HG02588 (cell line): ENCODE measurements at regions not wholly inside any gene's neighbourhood (a gene's known extent, or its start where the extent isn't known, plus 50 kb on each side); places are given as distances from the start of the nearest gene placed in this dataset.
A peak's percentile ranks its signal among the peaks of the same experiment; 100 is the strongest.
"Not testable (repeated sequence)": the region's sequence is repeated elsewhere in the genome, so short reads cannot be mapped to it uniquely, and the experiment has no call there.

Source experiments
- ATAC-seq: cut with Tn5 transposase; IDR thresholded peaks from one replicate; pipeline ENCODE4 v1.9.1; 2021; ENCODE audit warnings: mild to moderate bottlenecking, moderate library complexity; ENCODE audit not compliant: unreplicated experiment

DNA sequence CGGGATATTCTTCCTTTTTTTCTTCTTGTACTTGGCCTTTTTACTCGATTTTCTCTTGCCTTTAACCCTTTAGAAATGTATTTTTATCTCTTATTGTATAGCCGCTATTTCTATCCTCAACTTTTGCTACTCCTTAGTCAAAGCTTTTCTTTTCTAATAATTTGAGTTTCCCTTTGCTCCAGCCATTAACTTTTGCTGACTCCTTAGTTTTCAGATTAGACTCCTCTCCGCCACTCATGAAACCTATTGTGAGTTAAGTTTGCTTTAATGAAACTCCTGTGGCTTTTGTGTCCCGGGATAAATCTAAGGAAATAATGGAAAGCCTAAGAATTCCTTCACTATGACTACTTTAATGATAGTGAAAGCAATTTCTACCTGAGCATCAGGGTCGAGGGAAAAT lies 590.3 kb upstream of the CITED2 start:
- no peak for ATAC-seq

DNA sequence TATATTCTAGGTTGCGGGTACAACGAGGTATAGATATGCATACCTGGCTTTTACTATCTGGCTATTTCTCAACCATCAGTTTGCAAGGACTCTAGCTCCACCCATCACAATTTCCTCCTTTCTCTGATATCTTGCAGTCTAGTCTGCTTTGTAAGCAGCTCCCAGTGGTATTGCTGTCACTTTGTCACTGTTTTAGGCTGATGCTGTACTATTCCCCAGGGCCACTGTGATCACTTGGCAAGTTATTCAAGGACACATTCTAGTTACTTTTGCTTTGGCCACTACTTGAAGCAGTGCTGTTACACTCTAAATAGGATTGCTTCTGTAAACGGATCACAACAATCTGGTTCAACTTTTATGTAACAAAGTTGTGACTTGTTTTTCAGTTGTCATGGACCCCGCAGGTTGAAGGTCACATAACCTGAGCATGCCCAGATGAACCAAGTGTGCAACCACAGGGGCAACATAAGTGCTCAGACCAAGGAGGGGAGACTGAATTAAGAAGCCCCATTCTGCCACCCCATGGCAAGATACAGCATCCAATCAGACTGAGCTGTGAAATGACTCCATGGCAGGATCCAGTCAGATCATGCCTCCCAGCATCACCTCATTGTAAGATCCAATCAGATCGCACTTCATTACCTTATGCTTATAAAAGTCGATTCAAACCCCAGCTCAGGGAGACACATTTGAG lies 588.4 kb upstream of the CITED2 start:
- ATAC-seq, result no peak

DNA sequence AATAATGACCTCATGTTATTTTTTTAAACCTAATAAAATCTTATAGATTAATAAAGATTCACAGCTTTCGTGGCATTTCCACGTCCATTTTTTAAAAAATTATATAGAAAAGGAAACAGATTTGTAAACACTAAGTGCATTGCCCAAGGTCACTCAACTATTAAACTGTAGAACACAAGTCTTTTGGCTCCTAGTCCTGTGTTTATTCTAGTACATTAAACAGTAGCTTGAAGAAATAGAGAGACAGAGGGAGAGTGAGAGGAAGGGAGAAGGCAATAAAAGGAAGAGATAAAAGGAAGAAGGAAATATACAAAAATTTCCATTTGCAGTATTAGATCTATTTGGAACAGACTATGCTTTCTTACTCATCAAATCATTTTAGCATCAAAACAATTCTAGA lies 586.7 kb upstream of the CITED2 start:
- no peak for ATAC-seq

DNA sequence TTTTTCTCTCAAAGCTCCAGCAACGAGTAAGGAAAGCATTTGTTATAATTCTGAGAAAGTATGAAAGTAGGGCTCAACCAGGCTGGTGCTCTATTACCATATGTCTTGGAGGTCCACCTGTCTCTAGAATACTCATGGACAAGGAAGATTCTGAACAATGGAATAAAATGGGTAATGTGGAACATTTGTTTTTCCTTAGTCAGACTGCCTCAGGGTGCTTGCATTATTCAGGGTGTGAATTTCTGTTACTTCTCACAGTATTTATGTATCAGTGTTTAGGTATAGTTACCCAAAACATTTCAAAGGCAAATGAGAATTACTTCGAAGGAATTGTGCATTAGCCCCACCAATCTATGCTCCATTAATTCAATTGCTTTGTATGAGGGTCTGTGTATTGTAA lies 586.2 kb upstream of the CITED2 start:
- ATAC-seq, result no peak

DNA sequence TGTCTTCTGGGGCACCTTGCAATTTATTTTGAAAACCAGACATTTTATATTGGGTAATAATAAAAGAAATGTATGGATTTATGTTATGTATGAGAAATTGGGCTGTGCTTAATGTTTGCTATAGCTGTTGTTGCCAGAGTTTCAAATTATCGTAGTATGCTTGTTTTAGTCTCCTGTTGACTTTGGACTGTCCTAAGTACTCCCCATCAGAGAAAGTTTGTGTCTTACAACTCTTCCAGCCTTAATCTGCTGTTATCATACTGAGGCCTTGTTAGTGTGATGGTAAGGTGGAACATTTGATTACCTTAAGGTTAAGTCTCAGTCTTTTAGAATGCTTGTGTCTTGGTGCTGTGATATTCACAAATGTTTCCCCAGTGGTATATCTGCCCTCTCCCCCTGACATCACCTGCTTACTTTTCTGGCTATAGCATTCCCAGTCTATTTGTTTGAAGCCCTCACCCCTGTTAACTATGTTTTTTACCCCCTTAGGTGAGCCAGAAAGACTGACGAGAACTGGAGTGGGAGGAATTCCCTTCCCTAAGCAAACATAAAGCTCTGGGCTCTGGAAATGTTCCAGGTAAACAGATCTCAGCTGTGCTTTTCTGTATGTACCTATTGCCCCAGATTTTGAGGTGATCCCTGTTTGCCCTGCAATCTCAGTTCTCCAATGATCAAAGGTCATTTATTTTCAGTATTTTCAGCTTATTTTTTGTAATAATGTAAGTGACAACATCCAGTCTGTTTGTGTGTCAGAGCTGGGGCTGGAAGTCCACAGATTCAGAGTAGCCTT lies 581.1 kb upstream of the CITED2 start:
- ATAC-seq, result no peak

DNA sequence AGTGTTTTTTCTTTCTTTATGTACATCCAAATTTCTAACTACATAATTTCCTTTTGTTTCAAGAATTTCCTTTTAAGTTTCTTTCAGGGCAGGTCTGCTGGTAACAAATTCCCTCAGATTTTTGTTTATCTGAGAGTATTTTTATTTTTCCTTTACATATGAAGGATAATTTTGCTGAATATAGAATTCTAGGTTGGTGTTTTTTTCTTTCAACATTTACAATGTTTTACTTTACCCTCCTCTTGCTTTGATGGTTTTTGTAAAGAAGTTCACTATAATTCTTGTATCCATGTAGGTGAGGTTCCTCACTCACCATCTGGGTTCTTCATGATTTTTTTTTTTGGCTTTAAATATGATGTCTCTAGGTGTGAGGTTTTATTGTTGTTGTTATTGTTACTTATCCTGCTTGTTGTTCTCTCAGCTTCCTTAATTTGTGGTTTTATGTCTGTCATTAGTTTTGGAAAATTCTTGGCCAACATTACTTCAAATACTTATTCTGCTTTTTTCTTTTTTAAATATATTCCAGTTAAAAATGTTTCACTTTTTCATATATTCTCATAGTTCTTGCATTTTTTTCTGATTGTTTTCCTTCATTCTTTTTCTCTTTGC lies 580.1 kb upstream of the CITED2 start:
- no peak for ATAC-seq

DNA sequence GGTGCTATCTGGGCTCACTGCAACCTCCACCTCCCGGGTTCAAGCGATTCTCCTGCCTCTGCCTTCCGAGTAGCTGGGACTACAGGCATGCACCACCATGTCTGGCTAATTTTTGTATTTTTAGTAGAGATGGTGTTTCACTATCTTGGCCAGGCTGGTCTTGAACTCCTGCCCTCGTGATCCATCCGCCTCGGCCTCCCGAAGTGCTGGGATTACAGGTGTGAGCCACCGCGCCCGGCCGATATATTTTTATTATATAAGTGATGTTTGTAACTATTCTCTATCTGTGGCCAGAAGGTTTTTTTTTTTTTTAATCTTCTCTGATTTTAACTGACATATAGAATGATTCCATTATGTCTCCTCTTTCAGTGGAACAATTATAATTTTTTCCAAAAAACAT lies 579.3 kb upstream of the CITED2 start:
- not testable (repeated sequence) for ATAC-seq

DNA sequence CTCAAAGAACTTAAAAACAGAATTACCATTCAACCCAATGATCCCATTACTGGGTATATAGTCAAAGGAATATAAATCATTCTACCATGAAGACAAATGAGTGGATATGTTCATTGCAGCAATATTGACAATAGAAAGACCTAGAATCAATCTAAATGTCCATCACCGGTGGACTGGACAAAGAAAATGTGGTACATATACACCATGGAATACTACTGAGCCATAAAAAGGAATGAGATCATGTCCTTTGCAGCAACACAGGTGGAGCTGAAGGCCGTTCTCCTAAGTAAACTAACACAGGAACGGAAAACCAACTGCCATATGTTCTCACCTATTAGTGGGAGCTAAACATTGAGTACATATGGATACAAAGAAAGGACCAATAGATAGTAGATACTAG lies 576.7 kb upstream of the CITED2 start:
- ATAC-seq, result no peak

DNA sequence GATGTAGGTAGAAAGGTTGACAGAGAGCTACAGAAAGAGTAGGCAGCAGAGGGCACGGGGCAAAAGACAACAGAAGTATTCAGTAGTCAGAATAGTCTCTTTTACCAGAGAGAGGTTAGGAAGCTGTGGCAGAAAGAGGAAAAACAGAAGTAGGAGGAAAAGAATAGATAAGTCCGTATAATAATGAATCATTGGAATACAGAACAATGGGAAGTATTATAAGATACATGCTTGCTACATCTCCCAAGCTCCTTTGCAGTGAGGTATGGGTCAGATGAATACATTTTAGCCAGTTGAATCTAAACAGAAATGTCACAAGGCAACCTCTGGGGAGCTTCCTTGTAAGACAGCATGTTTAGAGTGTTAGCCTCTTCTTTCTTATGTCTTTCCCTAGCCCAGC lies 570.5 kb upstream of the CITED2 start:
- ATAC-seq, result no peak

DNA sequence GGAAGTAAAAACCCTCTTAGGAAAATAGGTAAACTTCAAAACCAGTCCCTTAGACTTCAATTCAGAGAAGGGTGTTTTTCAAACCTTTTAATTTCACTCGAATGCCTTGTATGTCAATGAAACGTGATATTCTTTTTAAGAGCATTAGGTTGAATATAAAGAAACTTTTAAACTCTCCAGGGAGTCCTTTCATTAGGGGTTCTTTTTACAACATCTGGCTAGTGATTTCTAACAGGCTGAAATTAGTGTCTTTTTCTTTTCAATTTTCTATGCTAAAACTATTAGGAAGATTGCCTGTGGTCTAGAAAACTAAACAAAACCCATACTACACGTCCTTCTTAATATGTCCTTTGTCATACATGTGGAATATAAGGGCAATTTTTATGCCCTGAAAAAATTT lies 569.7 kb upstream of the CITED2 start:
- no peak for ATAC-seq

DNA sequence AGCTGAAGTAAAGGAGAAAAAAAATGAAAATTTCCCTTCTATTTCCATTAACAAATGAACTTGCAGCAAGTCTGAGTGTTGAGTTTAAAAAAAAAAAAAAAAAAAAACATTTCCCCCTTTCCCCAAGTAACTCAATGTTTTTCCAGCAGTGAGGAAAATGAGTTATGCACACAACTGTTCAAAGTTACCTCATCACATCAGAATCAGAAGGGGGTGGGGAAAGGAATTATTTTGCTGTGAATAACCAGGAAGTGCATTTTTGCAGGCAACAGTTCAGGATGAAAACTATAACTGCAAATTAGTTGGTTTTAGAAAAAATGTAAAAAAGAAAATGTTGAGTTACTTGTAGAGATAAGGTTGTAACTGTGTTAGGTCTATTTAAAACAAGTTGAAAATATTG lies 568.9 kb upstream of the CITED2 start:
- no peak for ATAC-seq

DNA sequence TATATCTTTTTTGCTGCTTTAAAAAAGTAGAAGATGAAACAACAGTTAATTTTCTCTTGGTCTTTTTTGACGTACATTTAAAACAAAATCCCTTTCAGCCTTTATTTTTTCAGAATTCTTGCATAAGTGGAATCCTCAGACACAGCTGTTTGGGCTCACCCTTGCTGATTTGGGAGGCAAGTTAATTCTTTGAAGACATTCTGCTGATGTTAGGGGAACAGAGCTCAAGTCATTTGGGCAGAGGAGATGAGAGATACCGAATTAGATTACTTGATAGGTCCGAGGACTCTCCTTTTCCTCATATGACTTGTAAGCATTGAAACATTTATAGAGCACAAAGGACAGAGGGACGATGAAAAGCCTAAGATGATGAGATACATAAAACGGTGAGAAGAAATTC lies 567.9 kb upstream of the CITED2 start:
- no peak for ATAC-seq

DNA sequence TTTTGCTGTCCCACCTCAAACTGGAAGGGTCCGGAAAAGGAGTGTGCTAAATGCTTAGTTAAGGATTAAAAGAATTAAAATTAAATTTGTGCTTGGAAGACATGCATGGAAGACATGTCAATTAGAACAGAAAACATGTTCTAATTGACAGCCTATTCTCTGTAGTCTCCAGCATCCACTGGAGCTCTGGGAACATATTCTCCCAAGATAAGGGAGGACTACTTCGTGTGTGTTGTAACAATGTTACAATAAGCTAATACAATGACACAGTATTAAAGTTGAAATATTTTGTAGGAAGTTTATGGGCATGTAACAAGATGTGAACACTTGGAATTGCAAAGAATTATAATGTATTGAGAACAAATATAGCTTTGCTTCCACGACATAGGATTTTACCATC lies 567.4 kb upstream of the CITED2 start:
- ATAC-seq, result no peak

DNA sequence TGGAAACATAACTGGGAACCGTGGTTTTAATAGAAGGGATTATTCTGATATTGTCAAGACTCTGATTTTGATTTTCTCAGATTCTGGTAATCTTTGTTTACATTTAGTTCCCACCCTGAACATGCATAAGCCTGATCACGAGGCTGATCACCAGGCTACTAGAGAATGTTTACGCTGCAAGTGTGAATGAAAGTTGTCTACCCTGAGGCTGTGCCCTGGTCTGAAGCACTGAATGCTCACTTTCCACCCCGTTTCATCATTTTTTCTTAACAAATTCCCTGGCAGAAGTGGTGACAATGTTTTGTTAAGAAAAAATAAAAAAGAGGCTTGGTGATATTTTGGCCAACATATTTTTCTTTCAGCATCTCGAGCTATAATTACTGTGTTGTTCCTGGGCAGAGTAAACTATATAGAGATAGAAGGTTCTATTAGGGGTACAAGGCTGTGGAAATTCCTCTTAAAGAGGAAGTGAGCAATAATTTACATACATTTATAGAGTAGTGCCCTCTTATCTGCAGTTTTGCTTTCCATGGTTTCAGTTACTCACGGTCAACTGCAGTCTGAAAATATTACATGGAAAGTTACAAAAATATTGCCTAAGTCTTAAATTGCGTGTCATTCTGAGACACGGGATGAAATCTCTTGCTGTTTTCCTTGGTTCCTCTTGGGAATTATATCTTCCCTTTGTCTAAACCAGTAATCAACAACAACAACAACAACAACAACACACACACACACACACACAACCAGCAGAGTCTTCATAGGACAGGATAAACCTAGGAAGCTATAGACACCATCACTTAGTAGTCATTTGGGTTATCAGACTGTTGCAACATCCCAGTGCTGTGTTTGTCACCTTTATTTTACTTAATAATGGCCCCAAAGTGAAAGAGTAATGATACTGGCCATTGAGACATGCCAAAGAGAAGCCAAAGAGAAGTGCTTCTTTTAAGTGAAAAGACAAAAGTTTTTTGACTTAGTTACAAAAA lies 566.6 kb upstream of the CITED2 start:
- ATAC-seq, result peak; percentile 96

DNA sequence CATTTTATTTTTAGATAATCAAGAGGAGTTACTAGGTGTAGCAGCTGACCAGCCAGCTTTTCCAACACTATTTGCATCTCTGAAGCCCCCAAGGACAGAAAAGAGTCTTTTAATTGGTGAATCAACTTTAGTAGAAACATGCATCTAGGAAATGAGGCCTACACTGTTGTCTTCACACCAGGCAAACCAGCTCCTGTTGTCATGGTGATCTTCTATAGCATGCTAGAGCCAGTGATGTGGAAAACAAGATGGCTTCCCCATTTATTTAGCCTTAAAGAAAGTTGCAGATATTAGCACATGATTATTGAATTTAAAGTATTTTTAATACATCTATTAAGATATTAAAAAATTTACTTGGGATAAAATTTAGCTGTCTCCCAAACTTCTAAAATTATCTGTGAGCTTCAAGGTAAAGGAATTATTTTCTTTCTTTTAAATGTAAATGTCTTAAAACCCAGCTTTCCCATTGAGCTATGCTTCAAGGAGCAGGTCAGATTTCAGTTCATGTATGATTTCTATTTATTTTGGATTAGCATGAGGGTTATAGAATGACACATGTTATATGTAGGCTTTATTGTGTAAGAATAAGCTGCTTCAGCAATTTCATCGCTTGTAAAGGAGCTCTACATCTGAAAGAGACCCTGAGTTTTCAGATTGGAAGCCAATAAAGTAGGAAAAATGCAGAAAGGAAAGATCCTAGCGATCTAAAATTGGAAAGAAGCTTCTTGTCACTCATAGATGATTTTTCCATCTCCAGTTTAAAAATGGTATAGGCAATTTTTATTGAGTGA lies 564.9 kb upstream of the CITED2 start:
- no peak for ATAC-seq

DNA sequence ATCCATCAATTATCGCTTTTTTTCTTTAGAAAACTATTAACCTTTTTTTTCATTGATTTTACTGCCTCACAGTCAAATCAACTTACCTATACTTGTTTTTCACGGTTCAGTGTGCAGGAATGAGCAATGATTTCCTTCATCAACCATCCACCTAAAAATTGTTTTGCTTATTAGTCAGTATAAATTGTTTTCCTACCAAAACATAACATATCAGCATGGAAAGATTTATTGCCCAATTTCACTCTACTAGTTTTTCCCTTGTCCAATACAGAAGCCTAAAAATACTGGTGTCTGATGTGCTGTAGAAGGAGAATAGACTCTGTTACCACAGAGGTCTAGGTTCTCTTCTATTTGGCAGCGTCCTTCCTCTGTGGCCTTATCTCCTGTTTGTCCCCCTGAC lies 558.2 kb upstream of the CITED2 start:
- ATAC-seq, result no peak

DNA sequence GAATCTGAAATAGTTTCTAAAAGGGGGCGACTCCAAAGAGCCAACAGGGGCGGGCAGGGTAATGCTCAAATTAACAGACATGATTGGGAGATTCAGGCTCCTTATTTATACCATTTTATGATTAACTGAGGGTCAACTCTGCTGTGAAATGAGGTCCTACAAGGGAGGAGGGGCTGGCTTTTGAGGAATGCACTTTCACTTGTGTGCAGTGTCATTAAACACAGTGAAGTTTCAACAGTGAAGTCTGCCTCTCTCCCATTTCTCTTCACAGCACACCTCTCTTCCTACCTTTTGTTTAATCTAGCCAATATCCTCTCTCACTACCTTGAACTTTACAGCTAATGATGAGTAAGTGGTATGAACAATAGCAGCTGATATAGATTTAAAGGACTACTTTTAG lies 557.3 kb upstream of the CITED2 start:
- no peak for ATAC-seq

DNA sequence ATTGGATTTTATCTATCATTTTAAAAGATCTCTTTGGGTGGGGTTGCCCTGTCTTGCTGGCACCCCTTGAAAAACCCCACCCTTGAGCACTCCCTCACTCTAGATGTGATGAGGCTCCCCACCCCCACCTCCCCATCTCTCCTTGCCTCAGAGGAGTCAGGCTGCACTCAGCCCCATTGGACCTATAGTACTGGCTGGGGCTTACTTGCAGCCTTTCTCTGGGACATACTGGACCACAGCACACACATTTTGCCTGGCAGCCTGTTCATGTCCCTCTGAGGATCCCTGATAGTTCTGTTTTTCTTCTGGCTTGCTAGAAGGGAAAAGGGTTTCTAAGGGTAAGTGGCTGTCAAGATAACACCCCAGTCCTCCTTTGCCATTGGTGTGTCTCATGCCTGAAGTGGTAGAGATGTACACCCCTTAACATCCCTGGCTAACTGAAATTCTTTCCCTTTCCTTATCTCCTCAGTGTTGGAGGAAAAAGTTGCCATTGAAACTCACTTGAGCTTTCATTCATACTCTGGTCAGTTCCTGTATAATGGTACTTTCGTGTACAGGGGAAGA lies 553.4 kb upstream of the CITED2 start:
- no peak for ATAC-seq

DNA sequence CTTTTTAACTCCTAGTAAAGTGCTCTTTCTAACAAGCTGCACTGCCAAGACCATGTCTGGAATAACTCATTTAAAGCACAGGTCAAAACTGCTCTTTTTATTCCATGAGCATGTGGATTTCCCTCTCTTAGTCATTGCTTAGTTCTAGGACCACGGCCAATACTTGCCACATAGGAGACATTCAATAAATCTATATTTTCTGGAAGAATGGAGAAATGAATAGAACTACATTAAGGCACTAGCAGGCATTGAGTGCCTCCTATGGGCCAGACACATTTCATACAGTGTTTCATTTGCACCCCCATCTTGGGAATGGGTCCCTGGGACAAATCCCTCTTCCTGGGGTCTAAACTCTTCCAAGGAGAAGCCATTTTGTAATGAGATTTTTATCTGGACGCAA lies 552.8 kb upstream of the CITED2 start:
- ATAC-seq, result no peak

DNA sequence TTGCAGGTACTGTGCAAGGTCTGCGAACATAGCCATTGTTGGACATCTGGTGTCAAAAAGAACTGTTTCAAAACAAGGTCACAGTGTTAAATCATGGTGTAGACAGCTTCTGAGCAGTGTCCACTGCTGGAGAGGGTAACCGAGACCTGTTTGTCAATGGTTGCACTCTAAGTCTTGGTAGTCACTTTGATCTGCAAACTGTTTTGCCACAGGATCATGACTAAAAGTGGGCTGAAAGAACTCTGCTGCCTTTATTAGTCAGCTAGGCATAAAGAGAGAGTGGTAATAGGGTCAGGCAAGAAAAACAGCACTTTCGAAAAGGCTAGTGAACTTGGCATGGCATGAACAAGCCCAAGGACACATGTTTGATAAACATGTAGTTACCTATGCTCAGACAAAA lies 552.3 kb upstream of the CITED2 start:
- ATAC-seq, result no peak
